ENCODE measurements at regions not wholly inside any gene's neighbourhood (a gene's known extent, or its start where the extent isn't known, plus 50 kb on each side); places are given as distances from the start of the nearest gene placed in this dataset.
A peak's percentile ranks its signal among the peaks of the same experiment; 100 is the strongest.

DNA sequence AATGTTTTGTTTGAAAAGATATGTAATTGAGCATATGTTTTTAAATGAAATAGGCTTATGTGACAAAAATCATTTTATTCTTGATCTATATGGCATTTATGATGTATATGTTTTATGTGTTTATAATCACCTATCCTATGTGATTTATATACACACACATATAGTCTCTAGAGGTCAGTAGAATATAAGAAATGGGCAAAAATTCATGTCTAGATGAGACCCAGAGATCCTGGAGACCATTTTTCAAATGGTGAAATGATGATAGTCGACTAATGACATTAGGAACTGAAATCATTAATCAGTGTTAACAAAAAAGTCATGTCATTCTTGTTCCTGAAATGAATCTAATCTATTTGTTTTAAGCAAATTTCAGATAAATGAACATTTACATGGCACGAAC, 709.2 kb upstream of the WWC1 start:
- TF ChIP-seq CTCF (conservative IDR thresholded peaks at IDR 0.05; ENCODE audit: low read length), result 0 out of 2 replicates have a peak, but pooled peaks have one; percentile 16
- no peak for TF ChIP-seq EZH2phosphoT487 (IDR thresholded peaks at IDR 0.05; ENCODE audit: borderline replicate concordance, low read depth, low read length)
